CD4-positive, alpha-beta T cell (primary cell): ENCODE measurements at regions not wholly inside any gene's neighbourhood (a gene's known extent, or its start where the extent isn't known, plus 50 kb on each side); places are given as distances from the start of the nearest gene placed in this dataset.

Experiments
- ATAC-seq: fragments of 200-7000 bp; cut with Tn5 transposase; one replicate; pipeline ENCODE4 v1.10.0; 2022; ENCODE audit warnings: mild to moderate bottlenecking; ENCODE audit not compliant: poor library complexity
- CTCF ChIA-PET: fragments of 350-600 bp; sonication (Branson Sonifier 250); formaldehyde crosslinking; loops from one replicate; lab custom pipeline; 2021; ENCODE audit warnings: antibody characterized with exemption, inconsistent platforms; lab: Charles Lee
- POLR2A ChIA-PET: fragments of 350-600 bp; sonication (Branson Sonifier 250); formaldehyde crosslinking; loops from one replicate; lab custom pipeline; 2021; ENCODE audit warnings: antibody characterized with exemption, inconsistent platforms; lab: Charles Lee
- DNase-seq, 14 experiments: peaks; one replicate each; pipeline ENCODE4 v3.0.0-alpha.2; 2013 to 2020; ENCODE audit warnings: mixed read lengths in 2 of 14
- H3K27ac ChIP-seq, 2 donors: one replicate each; pipeline versions ENCODE4 v1.5.1 to v1.7.0; 2013; ENCODE audit warnings: low read length in 2 of 2, low read depth in 1 of 2, mild to moderate bottlenecking in 1 of 2
- H3K27me3 ChIP-seq, 2 experiments: 1 replicate in 1 of 2; 2 replicates in 1 of 2; pipeline versions ENCODE4 v1.6.1 to v1.7.0; 2013; ENCODE audit warnings: low read length in 2 of 2, control low read depth in 1 of 2, mild to moderate bottlenecking in 1 of 2, moderate library complexity in 1 of 2; ENCODE audit not compliant: insufficient read depth in 2 of 2, control insufficient read depth in 1 of 2
- H3K36me3 ChIP-seq: one replicate; pipeline ENCODE4 v1.6.1; 2013; ENCODE audit warnings: low read length, control low read depth; ENCODE audit not compliant: insufficient read depth
- H3K4me1 ChIP-seq: one replicate; pipeline ENCODE4 v1.6.1; 2013; ENCODE audit warnings: low read length, control low read depth; ENCODE audit not compliant: insufficient read depth
- H3K4me3 ChIP-seq: one replicate; pipeline ENCODE4 v1.5.1; 2013; ENCODE audit warnings: mild to moderate bottlenecking, low read length, moderate library complexity
- H3K9me3 ChIP-seq, 2 experiments: 1 replicate in 1 of 2; 2 replicates in 1 of 2; pipeline versions ENCODE4 v1.6.1 to v1.7.0; 2013; ENCODE audit warnings: low read length in 2 of 2, mild to moderate bottlenecking in 2 of 2, control low read depth in 1 of 2, moderate library complexity in 1 of 2; ENCODE audit not compliant: control insufficient read depth in 1 of 2, insufficient read depth in 1 of 2
- H3K27ac Mint-ChIP-seq: one replicate; pipeline ENCODE4 v1.8.0; 2020; ENCODE audit warnings: mixed read lengths
- H3K27me3 Mint-ChIP-seq: one replicate; pipeline ENCODE4 v1.8.0; 2021; ENCODE audit warnings: mixed read lengths
- H3K36me3 Mint-ChIP-seq: one replicate; pipeline ENCODE4 v1.8.0; 2021; ENCODE audit warnings: low read depth, mixed read lengths
- H3K4me1 Mint-ChIP-seq: one replicate; pipeline ENCODE4 v1.8.0; 2021; ENCODE audit warnings: low read depth, mixed read lengths
- H3K4me3 Mint-ChIP-seq: one replicate; pipeline ENCODE4 v1.8.0; 2020; ENCODE audit warnings: mild to moderate bottlenecking, mixed read lengths
- H3K9me3 Mint-ChIP-seq: one replicate; pipeline ENCODE4 v1.8.0; 2020; ENCODE audit warnings: mixed read lengths
- CTCF ChIP-seq: fragments of 200-600 bp; IDR thresholded peaks from one replicate; pipeline ENCODE4 v1.8.0; 2022; ENCODE audit warnings: antibody characterized with exemption, mild to moderate bottlenecking
- intact Hi-C, 2 experiments: fragments of 100-400 bp; cut with DNase I in 1 of 2; cut with micrococcal nuclease in 1 of 2; formaldehyde crosslinking; loops; one replicate each; pipeline versions ENCODE4 v1.15.1 to v1.9.0; 2023 to 2025; cut with DNase I, micrococcal nuclease

- Histone ChIP-seq H3K9me3 (no peaks in the 10 kb centered on the region), H3K4me1 (peaks cover 77% of the 10 kb centered on the region), H3K27me3 (no peaks in the 10 kb centered on the region), H3K27ac (peak overlapping the region in 1 of 2 donors; percentile 68), H3K36me3 (peaks cover 3% of the 10 kb centered on the region), H3K4me3 (peak overlapping the region; percentile 62)
- ATAC-seq: no peak
- ChIA-PET CTCF (no interaction called here), POLR2A (interaction anchor here (0.6 to 5.7 kb wide), 6 partner anchors 11 to 182 kb away, joined by 3 to 102 read pairs (median 22); no protein-coding TSS in a partner anchor)
- H3K27me3 Mint-ChIP-seq: no peaks in the 10 kb centered on the region
- H3K4me1 Mint-ChIP-seq: peaks cover 59% of the 10 kb centered on the region
- intact Hi-C loops: loop anchor here (1.0 to 10.0 kb wide), 4 partner anchors 15 to 811 kb away; partner anchors contain the start of gene KIAA0930 (in 1 of the 2)
- H3K9me3 Mint-ChIP-seq: no peaks in the 10 kb centered on the region
- no peak for TF ChIP-seq CTCF
- peak overlapping the region; percentile 92 for H3K27ac Mint-ChIP-seq
- DNase-seq: peak in 2 of 14 experiments; percentile 30 to 33
- H3K4me3 Mint-ChIP-seq: peak overlapping the region; percentile 95
- peaks cover 5% of the 10 kb centered on the region for H3K36me3 Mint-ChIP-seq
Observed at GRCh38 chr22:46055181-46055875, 78.4 kb upstream of the WNT7B start.

GRCh38 chr22:46055911-46056545, 79.1 kb upstream of the WNT7B start:
- Histone ChIP-seq H3K4me1 (peaks cover 70% of the 10 kb centered on the region), H3K27me3 (no peaks in the 10 kb centered on the region), H3K27ac (peak overlapping the region in 1 of 2 donors; percentile 21), H3K4me3 (no peak overlapping the region), H3K36me3 (peaks cover 3% of the 10 kb centered on the region), H3K9me3 (no peaks in the 10 kb centered on the region)
- H3K27me3 Mint-ChIP-seq: no peaks in the 10 kb centered on the region
- ATAC-seq (no peak), DNase-seq (peak in 1 of 14 experiments; percentile 30)
- ChIA-PET CTCF (interaction anchor here (1.7 kb wide), 1 partner anchor 50 kb away, joined by 5 read pairs; no protein-coding TSS in a partner anchor), POLR2A (interaction anchor here (5.7 kb wide), 1 partner anchor 21 kb away, joined by 102 read pairs; no protein-coding TSS in a partner anchor)
- H3K4me3 Mint-ChIP-seq: peak overlapping the region; percentile 56
- intact Hi-C loops: loop anchor here (1.0 to 10.0 kb wide), 4 partner anchors 14 to 811 kb away; partner anchors contain the start of gene KIAA0930 (in 1 of the 2)
- no peak for TF ChIP-seq CTCF
- no peaks in the 10 kb centered on the region for H3K9me3 Mint-ChIP-seq
- H3K27ac Mint-ChIP-seq: peak overlapping the region; percentile 92
- H3K4me1 Mint-ChIP-seq: peaks cover 58% of the 10 kb centered on the region
- H3K36me3 Mint-ChIP-seq: peaks cover 5% of the 10 kb centered on the region

- Mint-ChIP-seq H3K27me3 (no peaks in the 10 kb centered on the region), H3K4me3 (peak overlapping the region; percentile 56), H3K4me1 (peaks cover 51% of the 10 kb centered on the region), H3K9me3 (no peaks in the 10 kb centered on the region), H3K27ac (peak overlapping the region; percentile 92), H3K36me3 (peaks cover 5% of the 10 kb centered on the region)
- H3K27ac ChIP-seq: no peak overlapping the region
- H3K4me1 ChIP-seq: peaks cover 63% of the 10 kb centered on the region
- no peak overlapping the region for H3K4me3 ChIP-seq
- intact Hi-C loops: loop anchor here in 1 of 2 experiments (10.0 kb wide), 2 partner anchors 742 to 812 kb away; partner anchors contain the start of gene KIAA0930
- no peak for TF ChIP-seq CTCF
- no peaks in the 10 kb centered on the region for H3K27me3 ChIP-seq
- DNase-seq (peak in 1 of 14 experiments; percentile 5), ATAC-seq (no peak)
- no peaks in the 10 kb centered on the region for H3K9me3 ChIP-seq
- POLR2A ChIA-PET: no interaction called here
- peaks cover 3% of the 10 kb centered on the region for H3K36me3 ChIP-seq
- CTCF ChIA-PET: interaction anchor here (1.7 kb wide), 1 partner anchor 50 kb away, joined by 5 read pairs; no protein-coding TSS in a partner anchor
Observed at GRCh38 chr22:46056546-46057245, 79.7 kb upstream of the WNT7B start.
